T-helper 1 cell treated with Interleukin-12 subunit alpha and Interleukin-12 subunit beta and Interleukin-4 antibody, amounts not matched to agents 30 ng/mL and 1 ng/mL, for 36 hours (primary cell): ENCODE measurements at regions not wholly inside any gene's neighbourhood (a gene's known extent, or its start where the extent isn't known, plus 50 kb on each side); places are given as distances from the start of the nearest gene placed in this dataset.

ENCODE experiments used
- intact Hi-C: fragments of 100-400 bp; cut with micrococcal nuclease; formaldehyde crosslinking; loops from one replicate; pipeline ENCODE4 v1.15.1; 2024

DNA sequence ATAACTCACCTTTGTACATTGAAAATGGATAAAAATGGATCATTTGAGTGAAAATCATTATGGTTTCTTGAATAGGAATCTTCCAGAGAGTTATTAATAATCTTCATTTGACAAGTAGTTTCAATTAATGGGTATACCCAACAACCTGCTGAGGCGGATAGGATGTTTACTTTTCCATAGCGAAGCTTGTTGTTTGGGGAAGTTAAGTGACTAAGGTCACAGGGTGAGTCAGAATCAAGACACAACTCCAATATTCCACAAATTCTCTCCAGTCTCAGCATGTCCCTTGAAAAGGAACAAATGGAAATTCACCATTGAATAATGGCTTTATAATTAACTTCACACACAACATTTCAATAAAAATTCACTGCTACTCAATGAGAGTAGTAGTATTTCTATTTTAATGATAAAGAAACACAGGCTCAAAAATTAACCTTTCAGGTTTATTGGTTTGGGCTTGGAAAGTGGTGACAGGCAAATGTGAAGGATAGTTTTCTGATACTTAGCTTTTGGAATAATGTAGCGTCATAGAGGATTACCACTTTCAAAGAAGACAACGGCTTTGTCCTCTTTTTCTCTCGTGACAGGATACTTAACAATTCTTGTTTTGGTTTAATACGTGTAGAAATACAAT, 211.3 kb downstream of the GPD2 start:
- intact Hi-C loops = no loop called here

- intact Hi-C loops = no loop called here
Measured at GRCh38 chr2:156648522-156648921, 212.3 kb downstream of the GPD2 start.

DNA sequence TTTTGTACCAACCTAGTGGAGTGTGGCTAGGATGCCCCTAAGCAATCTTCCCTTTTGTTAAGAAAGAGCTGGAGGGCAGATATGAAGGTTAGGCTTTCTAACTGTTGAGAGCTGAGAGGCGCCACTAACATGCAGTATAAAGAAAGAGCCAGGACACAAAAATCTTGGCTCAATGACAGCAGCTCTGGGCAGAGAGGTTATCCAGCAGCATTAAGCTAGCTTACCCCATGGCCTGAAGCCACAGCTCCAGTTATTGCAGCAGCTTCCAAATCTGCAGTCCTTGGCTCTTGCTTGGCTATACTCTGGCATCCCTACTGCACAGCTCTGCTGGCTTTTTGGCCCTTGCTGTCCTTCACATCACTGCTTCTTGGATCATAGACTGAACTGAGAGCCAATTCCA, 213.4 kb downstream of the GPD2 start:
- intact Hi-C loops = no loop called here

DNA sequence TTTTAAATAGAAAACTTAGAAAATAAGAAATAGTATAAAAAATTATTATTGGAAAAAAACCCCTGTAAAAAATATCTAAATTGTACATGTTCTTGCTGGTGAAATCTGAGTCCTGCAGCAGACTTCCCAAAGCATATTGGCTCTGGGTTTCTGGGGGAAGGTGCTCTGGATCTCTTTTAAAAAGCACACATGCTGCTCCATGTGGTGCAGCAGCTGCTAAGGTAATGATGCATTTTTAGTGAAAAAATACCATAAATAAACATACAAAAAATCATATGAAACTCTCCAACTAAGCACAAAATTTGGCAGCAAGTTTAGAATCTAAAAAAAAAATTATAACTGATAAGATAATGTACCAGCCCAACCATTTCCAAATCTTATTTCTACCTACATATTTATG, 216.5 kb downstream of the GPD2 start:
- intact Hi-C loops = no loop called here

DNA sequence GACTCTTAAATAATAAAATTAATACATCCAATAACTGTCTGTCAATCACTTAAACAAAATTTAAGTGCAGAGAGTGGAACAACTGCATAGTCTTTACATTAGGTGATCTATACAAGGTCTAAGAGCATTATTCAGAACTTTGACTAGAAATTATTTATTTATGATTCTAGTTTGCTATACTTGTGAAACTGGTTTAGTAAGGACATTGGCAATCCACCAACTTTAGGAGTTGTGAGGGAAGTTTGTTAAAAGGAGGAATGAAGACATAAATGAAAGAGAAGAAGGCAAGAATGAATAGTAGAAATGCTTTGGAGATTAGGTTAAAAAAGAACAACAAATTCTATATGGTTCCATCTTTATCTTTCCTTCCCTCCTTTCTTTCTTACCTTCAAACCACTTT, 217.5 kb downstream of the GPD2 start:
- intact Hi-C loops = no loop called here

GRCh38 chr2:156657809-156658208, 221.6 kb downstream of the GPD2 start:
- intact Hi-C loops = no loop called here

GRCh38 chr2:156659694-156660093, 223.5 kb downstream of the GPD2 start:
- intact Hi-C loops = no loop called here

DNA sequence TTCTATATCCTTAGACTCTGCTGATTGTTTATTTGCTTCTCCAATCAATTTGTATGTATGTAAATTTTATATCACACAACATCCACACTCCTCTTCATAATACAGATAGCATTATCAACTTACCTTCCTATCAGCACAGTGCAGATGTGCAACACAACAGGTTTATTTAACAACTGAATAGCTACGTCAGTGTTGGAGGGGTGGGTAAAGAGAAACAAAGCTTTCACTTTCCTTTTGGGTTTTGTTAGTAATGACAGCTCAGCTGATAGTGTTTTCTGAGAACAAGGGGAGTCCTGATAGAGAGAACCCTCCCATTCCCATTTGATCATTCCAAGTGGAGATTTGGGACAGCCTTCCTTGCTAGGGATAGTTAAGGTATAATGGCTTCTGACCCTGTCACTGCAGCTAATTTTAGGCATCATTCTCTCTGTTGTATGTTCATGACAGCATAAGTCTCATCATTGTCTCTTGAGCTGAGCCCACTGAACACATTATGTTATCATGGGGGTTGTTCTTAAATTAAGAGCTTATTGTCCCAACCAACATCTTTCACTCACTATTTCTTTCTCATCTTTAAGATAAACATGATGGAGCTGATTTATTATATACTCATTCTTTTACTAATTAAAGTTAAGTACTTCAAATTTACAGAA, 227.7 kb downstream of the GPD2 start:
- intact Hi-C loops = no loop called here

DNA sequence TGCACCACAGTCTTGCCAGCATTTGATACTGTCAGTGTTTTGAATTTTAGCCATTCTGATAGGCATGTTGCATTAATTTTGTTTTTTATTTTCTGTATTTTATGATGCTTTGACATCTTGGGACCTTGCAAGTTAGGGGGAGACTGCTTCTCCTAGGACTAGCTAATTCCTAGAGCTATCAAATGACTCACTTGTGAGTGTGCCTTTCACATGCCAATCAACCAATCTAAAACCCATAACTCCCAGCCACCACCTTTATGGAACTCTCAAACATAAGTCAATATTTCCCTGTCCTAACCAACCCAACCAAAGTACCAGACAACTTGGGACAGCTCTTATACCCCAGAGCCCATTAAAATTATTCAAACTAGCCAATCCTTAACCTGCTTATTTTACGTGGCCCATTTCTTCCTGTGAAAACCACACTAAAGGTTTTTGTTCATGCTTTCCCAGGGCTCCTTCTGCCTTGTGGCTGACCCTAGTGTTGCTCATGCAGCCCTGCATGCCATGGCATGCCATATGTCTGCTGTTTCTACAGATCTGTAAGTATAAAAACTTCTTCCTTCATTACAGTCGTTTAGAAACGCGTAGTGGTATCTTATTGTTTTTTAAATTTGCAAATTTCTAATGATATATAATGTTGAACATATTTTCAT, 230.1 kb downstream of the GPD2 start:
- intact Hi-C loops = no loop called here

GRCh38 chr2:156670104-156670503, 233.9 kb downstream of the GPD2 start:
- intact Hi-C loops = no loop called here

DNA sequence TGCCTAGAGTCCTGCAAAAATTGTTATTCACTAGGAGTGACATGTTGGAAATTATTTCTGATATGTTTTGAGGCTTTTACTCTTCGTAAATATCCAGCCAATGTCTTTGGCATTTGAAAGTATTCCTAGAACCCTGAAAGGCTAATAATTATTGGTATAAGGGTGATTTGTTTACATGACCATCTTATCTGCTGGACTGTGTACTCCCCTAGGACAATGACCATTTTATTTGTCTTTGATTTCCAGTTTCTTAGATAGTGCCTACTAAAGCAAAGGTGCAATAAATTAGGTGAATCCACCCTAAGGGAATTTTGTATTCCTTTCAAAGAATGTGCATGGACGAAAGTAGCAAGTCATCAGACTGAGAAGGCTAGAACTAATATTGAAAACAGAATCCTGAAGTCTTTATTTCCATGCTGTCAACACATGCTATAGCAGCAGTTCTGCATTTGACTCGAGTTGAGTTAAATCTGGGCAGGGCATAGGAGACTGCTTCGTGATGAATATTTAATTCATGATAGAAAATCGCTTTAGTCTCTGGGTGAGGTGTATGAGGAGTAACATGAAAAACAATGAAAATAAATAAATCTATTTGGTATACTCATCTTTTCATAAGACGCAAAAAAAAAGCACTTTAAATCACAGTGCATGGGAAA, 235.7 kb downstream of the GPD2 start:
- intact Hi-C loops = no loop called here

DNA sequence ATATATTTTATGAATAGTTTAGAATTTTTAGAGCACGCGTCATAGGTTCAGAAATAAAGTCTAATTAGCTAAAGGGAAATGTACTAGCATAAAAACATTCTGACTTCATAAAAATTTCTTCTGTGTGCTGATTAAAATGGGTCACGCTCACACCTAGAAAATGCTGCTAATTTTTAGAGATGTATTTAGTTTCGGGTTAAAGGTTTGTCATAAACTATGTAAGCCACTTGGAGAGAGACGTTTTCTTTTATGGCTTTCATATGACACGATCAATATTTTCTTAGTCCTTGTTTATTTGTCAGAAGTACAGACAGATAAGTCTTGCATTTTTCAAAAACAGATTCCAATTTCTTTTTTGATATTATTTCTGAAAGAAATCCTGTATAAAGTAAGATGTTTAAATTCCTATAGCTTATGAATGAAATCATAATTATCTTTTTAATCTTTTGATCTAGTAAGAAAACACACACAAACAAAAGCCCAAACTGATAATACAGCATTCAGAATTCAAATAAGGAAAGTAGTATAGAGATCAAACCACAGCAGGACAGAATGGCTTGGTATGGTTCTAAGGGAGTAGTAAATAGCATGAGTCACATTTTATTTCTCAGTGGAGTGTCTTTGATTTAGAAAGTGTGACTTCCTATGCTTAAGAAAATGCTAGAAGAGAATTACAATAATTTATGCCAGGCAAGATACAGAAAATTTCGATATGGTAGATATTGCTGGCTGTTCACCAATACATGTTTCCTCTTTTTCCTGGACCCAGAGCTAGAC, 236.6 kb downstream of the GPD2 start:
- intact Hi-C loops = no loop called here

GRCh38 chr2:156673333-156673615, 237.1 kb downstream of the GPD2 start:
- intact Hi-C loops = no loop called here

DNA sequence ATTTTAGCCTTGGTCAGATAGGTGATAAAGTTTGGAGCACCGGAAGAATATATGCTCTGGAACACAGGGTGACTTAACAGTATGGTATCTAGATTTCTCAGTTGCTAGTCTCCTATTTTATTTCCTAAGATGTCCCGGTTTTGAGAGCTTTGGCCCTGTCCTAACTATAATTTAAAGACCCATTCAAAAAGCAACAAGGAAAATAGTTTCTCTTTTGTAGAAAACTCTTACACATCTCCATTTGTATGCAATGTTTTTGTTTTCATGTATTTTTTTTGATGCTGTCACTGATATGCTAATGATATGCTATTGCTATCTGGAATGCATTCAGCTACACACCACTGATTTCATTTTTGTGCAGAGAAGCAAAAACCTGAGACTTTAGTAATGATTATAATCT, 237.8 kb downstream of the GPD2 start:
- intact Hi-C loops = no loop called here

DNA sequence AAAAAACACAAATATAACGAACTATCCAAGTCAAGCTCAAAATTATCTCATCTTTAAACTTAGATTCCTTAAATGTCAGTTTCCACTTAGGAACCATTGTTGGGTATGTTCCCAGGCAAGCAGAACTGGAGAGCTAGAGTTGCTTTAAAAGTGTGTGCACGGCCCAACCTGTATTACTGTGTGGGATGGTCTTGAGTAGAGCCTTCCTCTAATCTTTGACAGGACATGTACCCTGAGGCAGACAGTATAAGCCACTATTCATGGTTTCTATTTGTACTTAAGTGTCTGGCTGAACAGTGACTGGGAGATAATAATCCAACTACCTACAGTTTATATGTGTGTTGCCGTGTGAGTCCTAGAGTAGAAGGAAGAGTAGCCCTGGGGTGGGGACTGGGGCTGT, 239.7 kb downstream of the GPD2 start:
- intact Hi-C loops = no loop called here

DNA sequence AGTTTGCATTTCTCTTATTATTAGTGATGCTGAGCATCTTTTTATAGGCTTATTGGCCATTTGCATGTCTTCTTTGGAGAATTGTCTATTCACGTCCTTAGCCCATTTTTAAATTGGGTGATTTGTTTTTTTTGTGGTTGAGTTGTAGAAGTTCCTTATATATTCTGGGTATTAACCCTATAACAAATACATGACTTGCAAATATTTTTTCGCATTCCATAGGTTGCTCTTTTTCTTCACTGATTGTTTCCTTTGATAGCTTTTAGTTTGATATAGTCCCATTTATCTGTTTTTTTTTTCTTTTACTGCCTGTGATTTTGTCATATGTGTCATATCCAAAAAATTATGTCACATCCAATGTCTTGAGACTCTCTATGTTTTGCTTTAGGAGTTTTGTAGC, 243.6 kb downstream of the GPD2 start:
- intact Hi-C loops = no loop called here

GRCh38 chr2:156680266-156680665, 244.1 kb downstream of the GPD2 start:
- intact Hi-C loops = no loop called here

DNA sequence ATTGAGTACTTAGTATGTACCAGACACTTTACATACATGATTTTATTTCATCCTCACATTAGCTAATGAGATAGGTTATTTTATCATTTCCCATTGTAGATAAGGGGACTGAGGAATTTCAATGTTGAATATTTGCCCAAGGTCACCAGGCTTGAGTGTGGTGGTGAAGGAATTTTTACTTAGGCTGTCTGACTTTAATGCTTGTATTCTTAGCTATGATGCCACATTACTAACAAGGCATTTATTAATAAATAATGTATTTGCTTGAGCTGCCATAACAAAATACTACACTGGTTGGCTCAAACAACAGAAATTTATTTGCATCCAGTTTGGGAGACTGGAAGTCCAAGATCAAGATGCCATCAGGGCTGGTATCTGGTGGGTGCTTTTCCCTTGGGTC, 250.9 kb downstream of the GPD2 start:
- intact Hi-C loops = no loop called here

DNA sequence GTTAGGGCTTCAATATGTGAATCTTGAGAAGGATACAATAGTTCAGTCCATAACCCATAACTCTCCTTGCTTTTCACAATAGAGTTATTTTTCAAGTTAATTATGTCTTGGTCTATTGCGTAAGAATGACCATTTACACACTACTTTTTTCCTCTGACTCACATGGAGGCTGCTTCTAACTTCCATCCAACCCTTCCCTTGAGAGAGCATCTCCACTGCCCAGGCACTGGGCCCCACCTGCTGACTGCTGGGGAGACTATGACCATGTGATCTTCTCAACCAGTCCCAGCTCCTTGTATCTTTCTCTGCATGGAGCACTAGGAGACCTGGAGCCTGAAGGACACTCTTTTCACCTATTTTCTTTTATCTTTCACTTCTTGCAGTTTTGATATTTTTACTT, 251.5 kb downstream of the GPD2 start:
- intact Hi-C loops = no loop called here

- intact Hi-C loops = no loop called here
Measured at GRCh38 chr2:156689939-156690338, 253.8 kb downstream of the GPD2 start.

DNA sequence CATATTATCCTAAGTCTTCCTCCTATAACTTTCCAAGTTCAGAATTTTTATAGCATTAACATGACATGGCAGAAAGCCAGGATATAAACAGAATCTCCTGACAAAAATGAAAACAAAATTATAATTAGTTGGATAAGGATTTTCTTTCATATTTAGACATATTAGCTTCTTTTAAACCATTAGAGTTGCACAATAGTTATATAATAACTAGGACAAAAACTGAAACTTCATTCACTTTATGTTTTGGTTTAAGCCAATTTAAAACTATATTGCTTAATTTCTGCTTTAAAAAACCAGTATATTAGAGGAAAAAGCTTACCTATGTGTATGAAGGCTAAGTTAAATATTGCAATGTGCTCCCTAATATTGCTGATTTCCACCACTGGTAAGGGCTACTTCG, 254.8 kb downstream of the GPD2 start:
- intact Hi-C loops = no loop called here

DNA sequence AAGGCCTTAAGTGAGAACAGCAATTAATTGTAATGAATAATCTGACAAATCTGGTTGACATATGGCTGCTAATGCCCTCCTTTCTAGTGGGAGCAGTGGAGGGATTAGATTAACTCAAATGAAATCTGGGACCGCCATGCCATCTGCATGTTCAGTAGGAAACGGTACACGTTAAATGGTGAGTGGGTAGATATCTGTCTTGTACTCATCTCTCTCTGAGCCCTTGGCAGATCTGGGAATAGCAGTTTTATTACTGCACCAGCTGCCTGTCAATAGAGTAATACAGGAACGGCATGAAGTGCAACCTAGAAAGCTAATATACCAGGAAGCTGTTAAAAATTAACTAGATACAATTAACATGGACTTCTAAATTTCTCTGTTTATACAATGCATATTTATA, 258.8 kb downstream of the GPD2 start:
- intact Hi-C loops = no loop called here
